ENCODE measurements at regions not wholly inside any gene's neighbourhood (a gene's known extent, or its start where the extent isn't known, plus 50 kb on each side); places are given as distances from the start of the nearest gene placed in this dataset.

- TF ChIP-seq POLR2AphosphoS5 (IDR thresholded peaks at IDR 0.05): no peak
- TF ChIP-seq, protein P1, sequence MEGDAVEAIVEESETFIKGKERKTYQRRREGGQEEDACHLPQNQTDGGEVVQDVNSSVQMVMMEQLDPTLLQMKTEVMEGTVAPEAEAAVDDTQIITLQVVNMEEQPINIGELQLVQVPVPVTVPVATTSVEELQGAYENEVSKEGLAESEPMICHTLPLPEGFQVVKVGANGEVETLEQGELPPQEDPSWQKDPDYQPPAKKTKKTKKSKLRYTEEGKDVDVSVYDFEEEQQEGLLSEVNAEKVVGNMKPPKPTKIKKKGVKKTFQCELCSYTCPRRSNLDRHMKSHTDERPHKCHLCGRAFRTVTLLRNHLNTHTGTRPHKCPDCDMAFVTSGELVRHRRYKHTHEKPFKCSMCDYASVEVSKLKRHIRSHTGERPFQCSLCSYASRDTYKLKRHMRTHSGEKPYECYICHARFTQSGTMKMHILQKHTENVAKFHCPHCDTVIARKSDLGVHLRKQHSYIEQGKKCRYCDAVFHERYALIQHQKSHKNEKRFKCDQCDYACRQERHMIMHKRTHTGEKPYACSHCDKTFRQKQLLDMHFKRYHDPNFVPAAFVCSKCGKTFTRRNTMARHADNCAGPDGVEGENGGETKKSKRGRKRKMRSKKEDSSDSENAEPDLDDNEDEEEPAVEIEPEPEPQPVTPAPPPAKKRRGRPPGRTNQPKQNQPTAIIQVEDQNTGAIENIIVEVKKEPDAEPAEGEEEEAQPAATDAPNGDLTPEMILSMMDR (IDR thresholded peaks at IDR 0.05; ENCODE audit: poor library complexity, severe bottlenecking): no peak
These were observed 820.5 kb downstream of the NR2F1-AS1 start for GRCh38 chr5:92760550-92760949.
